Activated CD4-positive, alpha-beta T cell treated with anti-CD3 and anti-CD28 coated beads, Interleukin-2, amount 10 ng/mL, durations not matched to agents 24 days and 14 days (primary cell): ENCODE measurements at regions not wholly inside any gene's neighbourhood (a gene's known extent, or its start where the extent isn't known, plus 50 kb on each side); places are given as distances from the start of the nearest gene placed in this dataset.
"Not testable (repeated sequence)": the region's sequence is repeated elsewhere in the genome, so short reads cannot be mapped to it uniquely, and the experiment has no call there.

ENCODE experiments used
- DNase-seq: peaks from one replicate; pipeline ENCODE4 v3.0.0; 2022
- H3K27ac Mint-ChIP-seq: one replicate; pipeline ENCODE4 v1.8.0; 2022; ENCODE audit warnings: mild to moderate bottlenecking, mixed read lengths
- H3K27me3 Mint-ChIP-seq: one replicate; pipeline ENCODE4 v1.8.0; 2022; ENCODE audit warnings: mixed read lengths
- H3K36me3 Mint-ChIP-seq: one replicate; pipeline ENCODE4 v1.8.0; 2022; ENCODE audit warnings: low read depth, mild to moderate bottlenecking, mixed read lengths
- H3K4me1 Mint-ChIP-seq: one replicate; pipeline ENCODE4 v1.8.0; 2021; ENCODE audit warnings: mixed read lengths
- H3K4me3 Mint-ChIP-seq: one replicate; pipeline ENCODE4 v1.8.0; 2022; ENCODE audit warnings: mild to moderate bottlenecking, moderate library complexity, mixed read lengths
- H3K9me3 Mint-ChIP-seq: one replicate; pipeline ENCODE4 v1.8.0; 2021; ENCODE audit warnings: mixed read lengths
- intact Hi-C: fragments of 100-400 bp; cut with micrococcal nuclease; formaldehyde crosslinking; loops from one replicate; pipeline ENCODE4 v1.15.1; 2023

DNA sequence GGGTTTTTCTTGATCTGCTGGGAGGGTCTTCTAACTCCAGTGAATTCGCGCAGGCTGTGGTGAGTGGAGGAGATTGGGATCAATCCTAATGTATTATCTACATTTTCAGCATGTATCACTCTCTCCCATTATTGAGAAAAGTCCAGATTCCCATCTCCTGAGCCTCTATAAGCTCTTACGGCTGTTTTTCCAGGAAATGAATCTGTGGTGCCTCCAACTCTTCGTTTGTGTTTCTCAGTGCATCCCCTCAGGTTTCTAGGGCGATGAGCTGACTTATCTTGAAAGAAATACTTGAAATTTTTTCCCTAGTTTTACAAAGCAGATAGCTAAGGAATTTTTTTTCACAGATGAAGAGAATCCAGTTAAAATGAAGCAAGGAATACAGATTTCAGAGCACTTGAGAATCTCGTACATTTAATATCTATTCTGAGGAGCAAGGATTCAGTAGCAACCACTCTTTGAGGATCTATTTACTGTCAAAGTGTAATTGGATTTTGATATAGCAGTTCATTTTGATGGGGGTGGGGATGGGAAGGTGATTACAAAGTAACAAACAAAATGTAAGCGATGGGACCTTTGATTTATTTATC, 138.7 kb downstream of the BRMS1L start:
- Mint-ChIP-seq H3K27ac (no peak overlapping the region), H3K27me3 (no peaks in the 10 kb centered on the region), H3K4me1 (no peaks in the 10 kb centered on the region), H3K4me3 (no peak overlapping the region), H3K36me3 (no peaks in the 10 kb centered on the region), H3K9me3 (no peaks in the 10 kb centered on the region)
- DNase-seq: no peak
- intact Hi-C loops: no loop called here

DNA sequence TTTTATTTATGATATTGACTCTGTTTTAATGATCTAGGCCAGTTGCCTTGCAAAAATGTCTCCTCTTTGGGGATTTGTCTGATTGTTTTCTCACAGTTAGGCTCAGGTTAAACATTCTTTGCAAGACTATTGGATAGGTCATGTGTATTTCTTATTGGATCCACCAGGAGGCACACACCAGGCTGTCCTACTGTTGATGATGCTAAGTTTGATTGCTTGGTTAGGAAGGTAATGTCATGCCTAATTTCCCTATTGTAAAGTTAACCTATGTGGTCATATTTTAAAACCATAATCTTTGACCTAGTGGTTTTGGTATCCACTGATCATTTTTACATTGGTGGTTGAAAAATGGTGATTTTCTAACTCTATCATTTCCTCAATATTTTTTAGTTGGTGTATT, 137.1 kb downstream of the BRMS1L start:
- H3K27me3 Mint-ChIP-seq: no peaks in the 10 kb centered on the region
- DNase-seq: no peak
- no peaks in the 10 kb centered on the region for H3K9me3 Mint-ChIP-seq
- intact Hi-C loops: no loop called here
- H3K4me1 Mint-ChIP-seq: no peaks in the 10 kb centered on the region
- no peaks in the 10 kb centered on the region for H3K36me3 Mint-ChIP-seq
- no peak overlapping the region for H3K27ac Mint-ChIP-seq
- H3K4me3 Mint-ChIP-seq: no peak overlapping the region

DNA sequence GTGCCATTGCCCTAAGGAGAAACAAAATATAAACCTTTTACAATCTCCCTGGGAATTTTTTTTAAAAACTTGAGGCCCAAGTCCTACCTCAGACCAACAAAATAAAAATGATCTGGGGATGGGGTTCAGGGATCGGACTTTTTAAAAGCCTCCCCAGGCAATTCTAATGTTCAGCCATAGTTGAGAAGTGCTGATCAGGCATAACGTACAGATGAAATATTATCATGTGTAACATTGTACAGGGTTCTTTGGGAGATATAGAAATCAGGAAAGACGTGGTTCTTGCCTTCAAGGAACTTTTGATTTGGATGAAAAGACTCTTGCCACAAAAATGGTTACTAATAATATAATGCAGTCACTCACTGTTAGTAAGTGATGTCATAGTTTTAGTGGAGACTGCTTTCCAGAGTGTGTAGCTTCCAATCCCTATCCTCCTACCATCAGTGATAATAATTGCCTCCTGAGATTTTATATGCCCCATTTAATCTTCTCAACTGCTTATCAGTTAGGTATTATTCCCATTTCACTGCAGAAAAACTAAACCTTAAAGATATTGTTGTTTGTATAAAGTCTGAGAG, 135.6 kb downstream of the BRMS1L start:
- Mint-ChIP-seq H3K27ac (no peak overlapping the region), H3K4me1 (no peaks in the 10 kb centered on the region), H3K27me3 (no peaks in the 10 kb centered on the region), H3K9me3 (no peaks in the 10 kb centered on the region), H3K36me3 (no peaks in the 10 kb centered on the region), H3K4me3 (no peak overlapping the region)
- intact Hi-C loops: no loop called here
- DNase-seq: no peak

DNA sequence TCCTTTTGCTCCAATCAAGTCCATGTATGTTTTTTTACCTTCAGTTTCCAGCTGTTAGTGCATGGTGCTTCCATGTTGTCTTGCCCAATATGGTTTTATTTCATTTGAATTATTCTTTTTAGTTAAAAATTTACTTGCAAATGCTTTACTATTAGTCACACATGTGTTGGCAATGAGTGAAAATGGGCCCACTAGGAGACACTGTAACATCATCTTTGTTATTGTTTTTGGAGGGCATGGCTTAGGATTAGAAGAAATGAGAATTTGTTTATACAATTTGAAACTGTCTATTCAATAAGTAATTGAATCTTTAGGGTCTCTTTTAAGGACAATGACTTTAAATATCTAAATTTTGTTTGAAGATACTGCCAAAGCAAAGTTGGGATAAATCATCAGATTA, 133.7 kb downstream of the BRMS1L start:
- Mint-ChIP-seq H3K36me3 (no peaks in the 10 kb centered on the region), H3K27me3 (peaks cover 4% of the 10 kb centered on the region), H3K4me3 (no peak overlapping the region), H3K27ac (no peak overlapping the region), H3K4me1 (no peaks in the 10 kb centered on the region), H3K9me3 (no peaks in the 10 kb centered on the region)
- intact Hi-C loops: no loop called here
- no peak for DNase-seq

DNA sequence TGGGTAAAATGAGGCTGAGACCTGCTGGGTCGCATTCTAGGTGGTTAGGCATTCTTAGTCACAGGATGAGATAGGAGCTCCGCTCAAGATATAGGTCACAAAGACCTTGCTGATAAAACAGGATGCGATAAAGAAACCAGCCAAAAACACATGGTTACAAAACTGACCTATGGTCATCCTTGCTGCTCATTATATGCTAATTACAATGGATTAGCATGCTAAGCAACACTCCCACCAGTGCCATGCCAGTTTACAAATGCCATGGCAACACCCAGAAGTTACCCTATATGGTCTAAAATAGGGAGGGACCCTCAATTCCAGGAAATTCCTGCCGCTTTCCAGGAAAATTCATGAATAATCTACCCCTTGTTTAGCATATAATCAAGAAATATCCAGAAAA, 132.4 kb downstream of the BRMS1L start:
- Mint-ChIP-seq H3K4me1 (no peaks in the 10 kb centered on the region), H3K36me3 (no peaks in the 10 kb centered on the region), H3K9me3 (no peaks in the 10 kb centered on the region), H3K27ac (no peak overlapping the region), H3K27me3 (peaks cover 4% of the 10 kb centered on the region), H3K4me3 (no peak overlapping the region)
- intact Hi-C loops: no loop called here
- no peak for DNase-seq

DNA sequence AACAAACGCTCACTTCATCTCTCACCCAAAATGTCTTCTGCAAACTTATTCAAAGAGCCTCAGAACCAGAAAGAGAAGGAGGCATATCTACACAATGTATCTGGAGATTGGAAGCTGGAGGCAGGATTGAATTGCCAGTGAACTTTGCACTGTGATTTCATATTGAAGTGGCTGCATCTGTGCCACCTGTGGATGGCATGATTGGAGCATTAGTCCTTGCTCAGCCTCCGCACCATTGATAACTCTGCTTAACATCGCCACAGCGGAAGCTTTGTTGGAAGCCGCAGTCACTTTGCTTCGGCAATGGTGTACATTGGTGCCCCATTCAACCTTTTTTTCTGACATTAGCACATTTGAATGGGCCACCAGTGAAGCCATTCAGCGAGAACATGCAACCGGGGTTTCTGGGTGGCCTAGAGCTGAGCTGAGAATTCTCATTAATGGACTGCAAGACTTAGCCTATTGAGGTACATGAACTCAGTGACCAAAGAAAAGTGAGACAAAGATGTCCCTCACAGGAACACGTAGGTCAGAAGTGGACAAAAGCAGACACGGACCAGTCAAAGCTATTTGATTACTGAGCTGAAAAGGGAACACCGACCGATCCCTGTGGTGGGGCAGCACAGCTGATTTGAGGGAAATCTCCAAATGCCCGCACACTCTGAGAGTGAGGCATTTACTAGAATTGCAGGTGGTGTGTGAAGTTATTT, 130.4 kb downstream of the BRMS1L start:
- intact Hi-C loops: no loop called here
- Mint-ChIP-seq H3K9me3 (no peaks in the 10 kb centered on the region), H3K4me1 (no peaks in the 10 kb centered on the region), H3K27me3 (peaks cover 9% of the 10 kb centered on the region), H3K36me3 (no peaks in the 10 kb centered on the region), H3K27ac (no peak overlapping the region), H3K4me3 (no peak overlapping the region)
- DNase-seq: no peak

DNA sequence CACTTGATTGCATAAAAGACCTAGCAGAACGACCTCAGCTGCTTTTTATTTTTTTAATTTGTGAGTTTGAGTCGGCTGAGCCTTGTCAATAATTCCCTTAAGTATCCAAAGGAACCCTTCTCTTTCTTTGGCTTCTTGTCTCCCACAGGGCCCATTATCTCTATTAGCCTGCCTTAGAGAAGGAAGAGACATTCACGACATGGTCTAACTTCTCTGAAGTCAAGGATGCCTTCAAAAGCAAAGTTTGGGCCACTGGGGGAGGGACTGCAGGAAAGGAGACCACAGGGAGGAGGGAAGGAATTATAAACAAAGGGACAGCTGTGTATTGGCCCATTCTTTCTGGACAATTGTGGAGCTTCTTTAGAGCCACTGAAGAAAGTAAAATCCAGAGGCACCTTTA, 126.4 kb downstream of the BRMS1L start:
- intact Hi-C loops: no loop called here
- H3K4me1 Mint-ChIP-seq: no peaks in the 10 kb centered on the region
- H3K36me3 Mint-ChIP-seq: no peaks in the 10 kb centered on the region
- H3K9me3 Mint-ChIP-seq: no peaks in the 10 kb centered on the region
- no peak overlapping the region for H3K4me3 Mint-ChIP-seq
- no peak overlapping the region for H3K27ac Mint-ChIP-seq
- no peak for DNase-seq
- peaks cover 9% of the 10 kb centered on the region for H3K27me3 Mint-ChIP-seq

DNA sequence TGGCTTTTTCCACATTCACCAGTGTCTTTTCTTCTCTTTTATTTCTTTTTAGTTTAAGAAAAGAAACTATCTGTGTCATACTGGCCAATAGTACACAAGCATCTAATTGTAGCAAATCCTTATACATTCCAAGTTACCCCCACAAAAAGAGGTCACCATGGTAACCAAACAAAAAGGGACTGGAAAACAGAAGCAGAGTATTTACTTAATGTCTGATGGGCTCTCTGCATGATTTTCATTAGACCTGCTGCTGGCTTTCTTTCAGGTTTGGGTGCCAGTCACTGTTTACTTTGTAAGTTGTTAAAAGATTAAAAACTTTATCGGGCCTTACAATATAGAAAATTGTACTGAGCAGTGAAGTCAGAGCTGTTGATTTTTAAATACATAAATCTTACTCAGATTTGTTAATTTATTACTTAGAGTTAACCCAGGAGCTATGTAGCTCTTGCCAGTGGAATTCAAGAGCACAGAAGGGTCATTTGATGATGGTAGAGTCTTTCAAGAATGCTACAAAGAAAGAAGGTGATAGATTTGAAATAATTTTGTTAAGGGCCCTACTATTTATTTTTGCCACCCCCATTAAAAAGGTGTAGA, 123.9 kb downstream of the BRMS1L start:
- no peak overlapping the region for H3K27ac Mint-ChIP-seq
- H3K27me3 Mint-ChIP-seq: peaks cover 4% of the 10 kb centered on the region
- H3K4me3 Mint-ChIP-seq: no peak overlapping the region
- no peak for DNase-seq
- no peaks in the 10 kb centered on the region for H3K9me3 Mint-ChIP-seq
- no peaks in the 10 kb centered on the region for H3K4me1 Mint-ChIP-seq
- intact Hi-C loops: no loop called here
- no peaks in the 10 kb centered on the region for H3K36me3 Mint-ChIP-seq

DNA sequence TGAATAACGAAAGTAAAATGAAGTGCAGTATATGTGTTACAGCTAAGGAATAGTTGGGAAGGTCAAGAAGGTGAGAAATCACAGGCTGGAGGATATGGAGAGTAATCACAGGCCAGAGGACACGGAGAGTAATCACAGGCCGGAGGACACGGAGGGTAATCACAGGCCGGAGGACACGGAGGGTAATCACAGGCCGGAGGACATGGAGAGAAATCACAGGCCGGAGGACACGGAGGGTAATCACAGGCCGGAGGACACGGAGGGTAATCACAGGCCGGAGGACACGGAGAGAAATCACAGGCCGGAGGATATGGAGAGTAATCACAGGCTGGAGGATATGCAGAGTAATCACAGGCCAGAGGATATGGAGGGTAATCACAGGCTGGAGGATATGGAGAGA, 121.8 kb downstream of the BRMS1L start:
- H3K9me3 Mint-ChIP-seq, H3K4me1 Mint-ChIP-seq, H3K27me3 Mint-ChIP-seq, H3K4me3 Mint-ChIP-seq, DNase-seq, H3K36me3 Mint-ChIP-seq, intact Hi-C loops, H3K27ac Mint-ChIP-seq: not testable (repeated sequence)

DNA sequence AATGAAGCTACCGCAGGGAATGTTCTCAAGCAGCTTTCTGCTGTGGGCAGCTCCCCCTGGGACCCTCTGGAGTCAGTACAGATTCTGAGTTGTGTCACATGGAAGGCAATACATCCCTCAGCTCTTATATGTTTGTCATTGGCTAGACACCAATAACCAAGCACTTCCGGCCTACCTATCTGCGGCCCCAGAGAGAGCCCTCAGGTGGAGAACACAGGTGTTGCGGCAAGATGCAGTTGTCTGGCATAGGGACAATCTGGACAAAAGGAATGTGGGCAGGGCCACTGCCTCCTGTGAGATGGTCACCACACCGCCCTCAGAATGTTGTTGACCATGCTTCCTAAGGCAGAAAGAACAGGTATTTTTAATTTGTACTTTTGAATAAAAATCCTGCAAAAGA, 118.7 kb downstream of the BRMS1L start:
- Mint-ChIP-seq H3K27ac (no peak overlapping the region), H3K4me3 (no peak overlapping the region), H3K36me3 (no peaks in the 10 kb centered on the region), H3K27me3 (peaks cover 3% of the 10 kb centered on the region), H3K4me1 (peaks cover 2% of the 10 kb centered on the region), H3K9me3 (no peaks in the 10 kb centered on the region)
- intact Hi-C loops: no loop called here
- DNase-seq: peak; percentile 62

DNA sequence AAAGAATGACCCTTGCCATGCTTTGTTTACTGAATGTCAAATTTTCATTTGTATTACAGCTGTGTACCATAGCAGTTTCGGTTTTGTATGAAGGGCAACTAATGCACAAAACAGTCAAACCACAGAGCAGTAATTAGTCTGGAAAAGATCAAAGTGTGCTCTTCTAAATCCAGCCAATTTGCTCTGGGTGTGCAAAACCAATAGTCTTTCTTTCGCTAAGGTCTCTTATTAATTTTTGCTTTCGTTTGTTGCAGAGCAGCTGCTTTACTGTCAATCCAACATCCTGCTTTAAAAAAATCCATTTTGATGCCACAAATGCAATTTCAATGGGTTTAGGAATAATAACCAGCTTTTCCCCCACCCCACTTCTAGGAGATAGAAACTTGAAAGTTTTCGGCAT, 114.2 kb downstream of the BRMS1L start:
- Mint-ChIP-seq H3K27ac (no peak overlapping the region), H3K9me3 (peaks cover under 1% of the 10 kb centered on the region), H3K36me3 (no peaks in the 10 kb centered on the region), H3K4me3 (no peak overlapping the region), H3K4me1 (peaks cover 3% of the 10 kb centered on the region), H3K27me3 (peaks cover 17% of the 10 kb centered on the region)
- intact Hi-C loops: no loop called here
- no peak for DNase-seq

DNA sequence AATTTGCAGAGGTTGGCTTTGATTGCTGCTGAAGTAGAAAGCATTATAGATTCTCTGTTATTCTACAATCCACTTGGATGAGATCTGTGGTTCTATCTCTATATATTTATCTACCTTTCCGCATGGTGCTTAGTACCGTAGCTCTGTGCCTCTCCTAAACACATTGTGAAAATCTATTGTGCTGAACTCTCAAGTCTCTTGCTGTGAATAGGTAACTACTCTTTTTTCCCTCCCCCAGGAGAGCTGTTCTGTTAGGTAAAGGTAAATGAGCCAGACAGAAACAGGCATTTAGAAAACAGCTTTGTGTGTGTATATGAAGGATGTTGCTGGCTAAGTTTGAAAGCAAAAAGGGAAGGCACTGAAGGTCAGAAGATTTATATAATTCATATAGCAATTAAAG, 112.6 kb downstream of the BRMS1L start:
- Mint-ChIP-seq H3K4me1 (peaks cover 9% of the 10 kb centered on the region), H3K27ac (no peak overlapping the region), H3K4me3 (no peak overlapping the region), H3K36me3 (no peaks in the 10 kb centered on the region), H3K9me3 (peaks cover 3% of the 10 kb centered on the region), H3K27me3 (peaks cover 21% of the 10 kb centered on the region)
- no peak for DNase-seq
- intact Hi-C loops: no loop called here

DNA sequence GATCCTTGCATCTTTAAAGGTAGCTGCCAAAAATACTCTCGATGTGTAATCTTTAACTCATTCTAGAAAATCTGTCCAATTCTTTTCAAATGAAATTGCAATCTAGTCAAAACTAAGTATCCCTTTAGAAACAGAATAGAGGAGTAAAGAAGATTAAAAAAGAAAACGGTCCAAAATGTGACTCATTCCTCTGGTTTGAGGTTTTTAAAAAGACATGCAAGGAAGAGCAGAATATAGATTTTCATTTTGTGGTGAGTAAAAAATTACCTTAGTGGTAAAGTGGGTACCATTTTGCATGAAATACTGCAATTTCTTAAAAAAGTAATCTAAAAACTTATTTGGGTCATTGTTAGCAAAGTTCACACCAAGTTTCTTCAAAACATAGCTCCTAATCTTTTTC, 108.4 kb downstream of the BRMS1L start:
- Mint-ChIP-seq H3K9me3 (peaks cover 3% of the 10 kb centered on the region), H3K36me3 (no peaks in the 10 kb centered on the region), H3K4me1 (peaks cover 20% of the 10 kb centered on the region), H3K27me3 (peaks cover 26% of the 10 kb centered on the region), H3K27ac (peak overlapping the region; percentile 8), H3K4me3 (no peak overlapping the region)
- intact Hi-C loops: no loop called here
- no peak for DNase-seq

DNA sequence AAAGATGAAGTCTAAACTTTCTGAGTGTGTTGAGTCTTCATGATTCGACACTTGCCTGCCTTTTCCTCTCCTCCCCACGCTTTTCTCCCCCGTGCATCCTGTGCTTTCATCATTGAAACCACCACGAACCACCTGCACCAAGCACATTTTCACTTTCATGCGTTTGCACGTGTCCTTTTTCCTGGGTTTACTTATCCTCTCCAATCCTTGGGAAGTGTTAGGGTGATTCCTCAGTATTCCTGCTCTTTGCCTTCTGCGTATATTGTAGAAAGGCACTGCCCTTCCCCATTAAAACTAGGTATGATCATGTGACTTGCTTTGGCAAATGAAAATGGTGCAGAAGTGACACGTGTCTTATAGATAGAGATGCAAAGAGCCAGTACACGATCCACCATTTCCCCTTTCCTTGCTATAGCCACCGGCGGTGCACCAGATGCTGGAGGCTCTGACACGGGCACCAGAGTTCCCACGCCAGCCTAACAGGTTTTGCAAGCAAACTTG, 106.6 kb downstream of the BRMS1L start:
- Mint-ChIP-seq H3K9me3 (peaks cover 3% of the 10 kb centered on the region), H3K4me1 (peaks cover 20% of the 10 kb centered on the region), H3K4me3 (peak overlapping the region; percentile 79), H3K36me3 (no peaks in the 10 kb centered on the region), H3K27me3 (peaks cover 27% of the 10 kb centered on the region), H3K27ac (peak overlapping the region; percentile 29)
- DNase-seq: peak; percentile 83
- intact Hi-C loops: no loop called here
